ENCODE measurements at regions not wholly inside any gene's neighbourhood (a gene's known extent, or its start where the extent isn't known, plus 50 kb on each side); places are given as distances from the start of the nearest gene placed in this dataset.

- CTCF ChIA-PET = no interaction called here
- Mint-ChIP-seq H3K27ac (no peak overlapping the region), H3K4me1 (no peaks in the 10 kb centered on the region)
Observed at GRCh38 chr18:40841467-40841866, 1113.6 kb upstream of the PIK3C3 start.

GRCh38 chr18:40841063-40841462 lies 1114.0 kb upstream of the PIK3C3 start:
- no peaks in the 10 kb centered on the region for H3K9me3 ChIP-seq (ENCODE audit: low read length)
- H3K4me1 ChIP-seq (ENCODE audit: insufficient read depth, low read length) = no peaks in the 10 kb centered on the region
- Mint-ChIP-seq H3K9me3 (peaks cover 7 to 38% (median 13%) of the 10 kb centered on the region in 5 donors), H3K4me3 (no peak overlapping the region), H3K27me3 (peaks cover 0 to 1% of the 10 kb centered on the region in 2 donors), H3K4me1 (no peaks in the 10 kb centered on the region), H3K36me3 (peaks cover 0 to 2% (median 0%) of the 10 kb centered on the region in 3 donors), H3K27ac (no peak overlapping the region)
- ChIA-PET POLR2A (no interaction called here), CTCF (no interaction called here)
- no peaks in the 10 kb centered on the region for H3K36me3 ChIP-seq (ENCODE audit: insufficient read depth, low read length)
- no peak overlapping the region for H3K4me3 ChIP-seq (ENCODE audit: low read length)
- DNase-seq = no peak
- H3K27ac ChIP-seq (ENCODE audit: low read depth, low read length) = no peak overlapping the region
- no peaks in the 10 kb centered on the region for H3K27me3 ChIP-seq (ENCODE audit: insufficient read depth, low read length, poor library complexity, severe bottlenecking)

More at GRCh38 chr18:40841467-40841866, 1113.6 kb upstream of the PIK3C3 start:
- POLR2A ChIA-PET = no interaction called here
- Mint-ChIP-seq H3K4me3 (no peak overlapping the region), H3K36me3 (peaks cover 0 to 2% (median 0%) of the 10 kb centered on the region in 3 donors), H3K27me3 (peaks cover 0 to 1% of the 10 kb centered on the region in 2 donors), H3K9me3 (peaks cover 7 to 36% (median 13%) of the 10 kb centered on the region in 5 donors)
- Histone ChIP-seq H3K4me3 (ENCODE audit: low read length) (no peak overlapping the region), H3K27me3 (ENCODE audit: insufficient read depth, low read length, poor library complexity, severe bottlenecking) (no peaks in the 10 kb centered on the region), H3K36me3 (ENCODE audit: insufficient read depth, low read length) (no peaks in the 10 kb centered on the region), H3K9me3 (ENCODE audit: low read length) (no peaks in the 10 kb centered on the region), H3K27ac (ENCODE audit: low read depth, low read length) (no peak overlapping the region), H3K4me1 (ENCODE audit: insufficient read depth, low read length) (no peaks in the 10 kb centered on the region)
- DNase-seq = no peak

DNA sequence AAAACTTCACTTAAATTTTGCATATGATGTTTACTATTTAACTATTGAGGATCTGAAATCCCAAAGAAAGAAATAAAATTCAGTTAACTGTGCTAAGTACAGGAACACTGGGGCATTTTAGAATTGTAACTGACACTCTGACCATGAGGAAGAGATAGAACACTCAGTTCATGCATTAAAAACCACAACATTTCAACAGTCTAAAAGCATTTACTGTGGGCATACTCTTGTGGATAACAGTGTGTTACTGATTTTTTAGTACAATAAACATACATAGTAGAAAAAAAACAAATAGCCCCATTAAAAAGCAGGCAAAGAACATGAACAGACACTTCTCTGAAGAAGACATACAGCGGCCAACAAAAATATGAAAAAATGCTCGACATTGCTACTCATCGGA lies 1122.7 kb upstream of the PIK3C3 start:
- Histone ChIP-seq H3K27ac (ENCODE audit: low read depth, low read length) (no peak overlapping the region), H3K27me3 (ENCODE audit: insufficient read depth, low read length, poor library complexity, severe bottlenecking) (no peaks in the 10 kb centered on the region), H3K36me3 (ENCODE audit: insufficient read depth, low read length) (no peaks in the 10 kb centered on the region), H3K4me3 (ENCODE audit: low read length) (no peak overlapping the region), H3K4me1 (ENCODE audit: insufficient read depth, low read length) (no peaks in the 10 kb centered on the region), H3K9me3 (ENCODE audit: low read length) (no peaks in the 10 kb centered on the region)
- H3K9me3 Mint-ChIP-seq = peaks cover 3 to 15% (median 3%) of the 10 kb centered on the region in 5 donors
- peaks cover 0 to 3% (median 0%) of the 10 kb centered on the region in 3 donors for H3K36me3 Mint-ChIP-seq
- H3K4me1 Mint-ChIP-seq = no peaks in the 10 kb centered on the region
- no peak overlapping the region for H3K4me3 Mint-ChIP-seq
- no peak for DNase-seq
- POLR2A ChIA-PET = no interaction called here
- H3K27ac Mint-ChIP-seq = no peak overlapping the region
- CTCF ChIA-PET = no interaction called here
- no peaks in the 10 kb centered on the region for H3K27me3 Mint-ChIP-seq

- Mint-ChIP-seq H3K27me3 (no peaks in the 10 kb centered on the region), H3K9me3 (peaks cover 9 to 36% (median 14%) of the 10 kb centered on the region in 5 donors), H3K4me1 (no peaks in the 10 kb centered on the region), H3K27ac (no peak overlapping the region), H3K36me3 (no peaks in the 10 kb centered on the region), H3K4me3 (no peak overlapping the region)
- POLR2A ChIA-PET = no interaction called here
- H3K9me3 ChIP-seq (ENCODE audit: low read length) = no peaks in the 10 kb centered on the region
- CTCF ChIA-PET = no interaction called here
- H3K27ac ChIP-seq (ENCODE audit: low read depth, low read length) = no peak overlapping the region
- no peak for DNase-seq
- no peaks in the 10 kb centered on the region for H3K36me3 ChIP-seq (ENCODE audit: insufficient read depth, low read length)
- no peak overlapping the region for H3K4me3 ChIP-seq (ENCODE audit: low read length)
- H3K27me3 ChIP-seq (ENCODE audit: insufficient read depth, low read length, poor library complexity, severe bottlenecking) = no peaks in the 10 kb centered on the region
- H3K4me1 ChIP-seq (ENCODE audit: insufficient read depth, low read length) = no peaks in the 10 kb centered on the region
Observed at GRCh38 chr18:40824291-40824690, 1130.7 kb upstream of the PIK3C3 start.

DNA sequence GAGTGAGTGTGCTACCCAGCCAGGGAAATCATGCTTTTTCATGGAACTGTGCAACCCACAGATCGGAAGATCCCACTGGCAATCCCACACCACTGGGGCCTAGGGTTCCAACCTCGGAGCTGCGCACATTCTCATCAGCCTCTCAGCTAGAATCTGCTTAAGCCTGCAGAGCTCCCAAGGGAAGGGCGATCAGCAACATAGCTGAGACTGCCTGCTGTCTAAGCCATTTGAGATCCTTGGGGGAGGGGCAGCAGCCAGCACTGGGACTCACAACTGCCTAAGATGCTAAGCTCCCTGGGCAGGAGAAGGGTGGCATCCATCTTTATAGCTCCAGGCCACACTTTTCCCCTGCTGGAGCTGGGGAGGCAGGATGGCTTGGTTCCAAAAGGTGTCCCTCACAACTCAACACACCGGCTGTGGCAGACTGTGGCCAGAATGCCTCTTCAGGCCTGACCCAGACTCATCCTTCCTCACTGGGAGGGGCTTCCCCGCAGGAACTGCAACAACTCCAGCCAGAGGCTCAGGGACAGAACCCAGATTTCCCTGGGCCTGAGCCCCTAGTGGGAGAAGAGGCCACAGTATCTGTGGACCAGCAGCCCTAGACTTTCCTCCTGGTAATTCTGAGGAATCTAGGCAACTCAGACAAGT lies 1133.3 kb upstream of the PIK3C3 start:
- H3K9me3 ChIP-seq (ENCODE audit: low read length) = peaks cover 4% of the 10 kb centered on the region
- ChIA-PET CTCF (no interaction called here), POLR2A (no interaction called here)
- H3K4me1 Mint-ChIP-seq = no peaks in the 10 kb centered on the region
- no peak overlapping the region for H3K27ac Mint-ChIP-seq
- no peak for DNase-seq
- peaks cover 13 to 47% (median 23%) of the 10 kb centered on the region in 5 donors for H3K9me3 Mint-ChIP-seq
- no peaks in the 10 kb centered on the region for H3K4me1 ChIP-seq (ENCODE audit: insufficient read depth, low read length)
- no peak overlapping the region for H3K4me3 ChIP-seq (ENCODE audit: low read length)
- H3K36me3 Mint-ChIP-seq = no peaks in the 10 kb centered on the region
- no peaks in the 10 kb centered on the region for H3K27me3 ChIP-seq (ENCODE audit: insufficient read depth, low read length, poor library complexity, severe bottlenecking)
- H3K4me3 Mint-ChIP-seq = no peak overlapping the region
- no peaks in the 10 kb centered on the region for H3K36me3 ChIP-seq (ENCODE audit: insufficient read depth, low read length)
- H3K27me3 Mint-ChIP-seq = no peaks in the 10 kb centered on the region
- no peak overlapping the region for H3K27ac ChIP-seq (ENCODE audit: low read depth, low read length)

DNA sequence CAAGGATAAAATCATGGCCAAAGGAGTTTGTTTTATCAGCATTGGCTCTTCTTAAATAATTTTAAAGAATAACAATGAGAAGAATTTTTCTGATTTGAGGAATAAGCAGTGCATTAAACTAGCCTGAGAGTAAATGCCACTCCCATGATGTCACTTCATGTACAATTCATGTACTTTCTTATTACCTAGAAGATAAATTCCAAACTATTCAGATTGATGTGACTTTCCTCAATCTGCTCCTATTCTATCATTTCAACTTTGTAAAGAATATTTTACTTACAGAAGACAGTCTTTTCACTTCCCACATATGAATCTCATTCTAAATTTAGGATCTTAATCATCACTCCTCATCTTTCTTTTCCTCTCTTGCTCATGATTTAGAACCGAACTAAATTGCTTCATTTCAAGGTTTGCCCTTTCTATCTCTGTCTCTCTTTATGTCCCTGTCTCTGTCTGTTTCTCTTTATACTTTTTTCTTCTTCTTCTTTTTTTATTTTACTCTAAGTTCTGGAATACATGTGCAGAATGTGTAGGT lies 1142.0 kb upstream of the PIK3C3 start:
- Histone ChIP-seq H3K9me3 (ENCODE audit: low read length) (no peaks in the 10 kb centered on the region), H3K4me1 (ENCODE audit: insufficient read depth, low read length) (no peaks in the 10 kb centered on the region), H3K27me3 (ENCODE audit: insufficient read depth, low read length, poor library complexity, severe bottlenecking) (no peaks in the 10 kb centered on the region), H3K36me3 (ENCODE audit: insufficient read depth, low read length) (no peaks in the 10 kb centered on the region), H3K27ac (ENCODE audit: low read depth, low read length) (no peak overlapping the region), H3K4me3 (ENCODE audit: low read length) (no peak overlapping the region)
- DNase-seq = no peak
- no peak overlapping the region for H3K4me3 Mint-ChIP-seq
- no peaks in the 10 kb centered on the region for H3K4me1 Mint-ChIP-seq
- CTCF ChIA-PET = no interaction called here
- H3K9me3 Mint-ChIP-seq = peaks cover 0 to 24% (median 8%) of the 10 kb centered on the region in 5 donors
- POLR2A ChIA-PET = no interaction called here
- no peak overlapping the region for H3K27ac Mint-ChIP-seq
- no peaks in the 10 kb centered on the region for H3K27me3 Mint-ChIP-seq
- no peaks in the 10 kb centered on the region for H3K36me3 Mint-ChIP-seq

- ChIA-PET CTCF (no interaction called here), POLR2A (no interaction called here)
- Mint-ChIP-seq H3K4me1 (no peaks in the 10 kb centered on the region), H3K36me3 (no peaks in the 10 kb centered on the region), H3K9me3 (peaks cover 3 to 18% (median 10%) of the 10 kb centered on the region in 5 donors), H3K27ac (no peak overlapping the region), H3K4me3 (no peak overlapping the region), H3K27me3 (no peaks in the 10 kb centered on the region)
- no peaks in the 10 kb centered on the region for H3K27me3 ChIP-seq (ENCODE audit: insufficient read depth, low read length, poor library complexity, severe bottlenecking)
- no peaks in the 10 kb centered on the region for H3K9me3 ChIP-seq (ENCODE audit: low read length)
- H3K36me3 ChIP-seq (ENCODE audit: insufficient read depth, low read length) = no peaks in the 10 kb centered on the region
- no peaks in the 10 kb centered on the region for H3K4me1 ChIP-seq (ENCODE audit: insufficient read depth, low read length)
- H3K27ac ChIP-seq (ENCODE audit: low read depth, low read length) = no peak overlapping the region
- DNase-seq = no peak
- no peak overlapping the region for H3K4me3 ChIP-seq (ENCODE audit: low read length)
Observed at GRCh38 chr18:40810372-40810771, 1144.7 kb upstream of the PIK3C3 start.

DNA sequence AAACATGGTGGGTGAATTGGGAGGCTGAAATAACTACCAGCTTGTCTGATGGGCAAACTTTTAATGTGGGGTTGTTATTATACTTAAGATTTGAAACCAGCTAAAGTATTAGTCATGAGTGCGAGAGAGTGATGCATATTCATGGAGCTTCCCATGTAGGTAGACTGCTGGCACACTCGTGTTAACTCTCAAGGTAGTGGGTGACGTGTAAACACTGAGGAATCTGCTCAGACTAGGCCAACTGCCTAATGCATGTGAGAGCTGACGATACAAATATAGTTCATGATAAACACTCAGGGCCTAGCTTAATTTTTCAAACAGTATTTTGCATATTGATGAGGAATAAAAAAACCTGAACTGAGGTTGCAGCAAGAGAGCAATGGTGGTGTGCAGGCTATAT lies 1165.7 kb upstream of the PIK3C3 start:
- Mint-ChIP-seq H3K4me1 (no peaks in the 10 kb centered on the region), H3K36me3 (no peaks in the 10 kb centered on the region), H3K9me3 (peaks cover 6 to 27% (median 12%) of the 10 kb centered on the region in 5 donors), H3K4me3 (no peak overlapping the region), H3K27me3 (no peaks in the 10 kb centered on the region), H3K27ac (no peak overlapping the region)
- Histone ChIP-seq H3K27ac (ENCODE audit: low read depth, low read length) (no peak overlapping the region), H3K27me3 (ENCODE audit: insufficient read depth, low read length, poor library complexity, severe bottlenecking) (no peaks in the 10 kb centered on the region), H3K4me1 (ENCODE audit: insufficient read depth, low read length) (no peaks in the 10 kb centered on the region), H3K4me3 (ENCODE audit: low read length) (no peak overlapping the region), H3K36me3 (ENCODE audit: insufficient read depth, low read length) (no peaks in the 10 kb centered on the region), H3K9me3 (ENCODE audit: low read length) (no peaks in the 10 kb centered on the region)
- ChIA-PET POLR2A (no interaction called here), CTCF (no interaction called here)
- DNase-seq = no peak

Measured in CD8-positive, alpha-beta memory T cell (primary cell).